Testis (tissue), 2 donors: ENCODE measurements at regions not wholly inside any gene's neighbourhood (a gene's known extent, or its start where the extent isn't known, plus 50 kb on each side); places are given as distances from the start of the nearest gene placed in this dataset.

Experiments
- DNase-seq: peaks from one replicate; pipeline ENCODE4 v3.0.0-alpha.2; 2019
- H3K27ac ChIP-seq, 2 donors: fragments of 200-600 bp; sonication (generic); one replicate each; pipeline ENCODE4 v1.5.1; 2019
- H3K27me3 ChIP-seq: fragments of 200-600 bp; sonication (generic); one replicate; pipeline ENCODE4 v1.5.1; 2019
- H3K36me3 ChIP-seq: fragments of 200-600 bp; sonication (generic); one replicate; pipeline ENCODE4 v1.5.1; 2017; ENCODE audit warnings: low read depth; ENCODE audit errors: missing control alignments
- H3K4me1 ChIP-seq: fragments of 200-600 bp; sonication (generic); one replicate; pipeline ENCODE4 v1.5.1; 2019
- H3K4me3 ChIP-seq, 2 donors: fragments of 200-600 bp; sonication (generic); one replicate each; pipeline ENCODE4 v1.5.1; 2017 to 2019
- H3K9me3 ChIP-seq: fragments of 200-600 bp; sonication (generic); one replicate; pipeline ENCODE4 v1.5.1; 2017
- CTCF ChIP-seq, 3 experiments: fragments of 450-650 bp in 2 of 3; fragments of 200-600 bp in 1 of 3; sonication (generic) in 1 of 3; IDR thresholded peaks; one replicate each; pipeline ENCODE4 v1.5.1; 2016 to 2019; ENCODE audit warnings: antibody characterized with exemption in 3 of 3, mild to moderate bottlenecking in 2 of 3, moderate library complexity in 1 of 3
- POLR2A ChIP-seq: fragments of 450-650 bp; IDR thresholded peaks from one replicate; pipeline ENCODE4 v1.6.1; 2017; ENCODE audit warnings: antibody characterized with exemption, mild to moderate bottlenecking, moderate library complexity
- WGBS, 2 donors: methylation state at CpG; one replicate each; pipeline ENCODE4 v1.1.5; 2018; 5-methylcytosine and 5-hydroxymethylcytosine counted together
- intact Hi-C: fragments of 100-400 bp; cut with DNase I; formaldehyde crosslinking; loops from one replicate; pipeline ENCODE4 v1.15.1; 2023; ENCODE audit warnings: low total_unique reads

- intact Hi-C loops, result no loop called here
- no peaks in the 10 kb centered on the region for H3K36me3 ChIP-seq
- WGBS, 2 donors, result 55 to 71% methylated on average over 1 of the region's 1 CpG
- H3K4me3 ChIP-seq, result no peak overlapping the region
- no peaks in the 10 kb centered on the region for H3K4me1 ChIP-seq
- H3K27me3 ChIP-seq, result no peaks in the 10 kb centered on the region
- H3K9me3 ChIP-seq, result no peaks in the 10 kb centered on the region
- H3K27ac ChIP-seq, result no peak overlapping the region
- no peak for DNase-seq
- TF ChIP-seq CTCF (IDR thresholded peaks at IDR 0.05), result no peak
- no peak for TF ChIP-seq POLR2A
Observed at GRCh38 chr1:177426497-177426896, 255.7 kb downstream of the BRINP2 start.

- Histone ChIP-seq H3K36me3 (no peaks in the 10 kb centered on the region), H3K27ac (no peak overlapping the region), H3K9me3 (no peaks in the 10 kb centered on the region), H3K27me3 (no peaks in the 10 kb centered on the region), H3K4me3 (no peak overlapping the region), H3K4me1 (no peaks in the 10 kb centered on the region)
- DNase-seq, result no peak
- TF ChIP-seq CTCF (IDR thresholded peaks at IDR 0.05), result no peak
- 97% methylated on average over 8 of the region's 8 CpGs for WGBS, 2 donors
- intact Hi-C loops, result no loop called here
Observed at GRCh38 chr1:177425199-177425598, 254.4 kb downstream of the BRINP2 start.

- intact Hi-C loops, result no loop called here
- TF ChIP-seq POLR2A (no peak), CTCF (IDR thresholded peaks at IDR 0.05) (no peak)
- no peaks in the 10 kb centered on the region for H3K36me3 ChIP-seq
- no peaks in the 10 kb centered on the region for H3K27me3 ChIP-seq
- H3K27ac ChIP-seq, result no peak overlapping the region
- H3K4me1 ChIP-seq, result no peaks in the 10 kb centered on the region
- no peaks in the 10 kb centered on the region for H3K9me3 ChIP-seq
- no peak for DNase-seq
- H3K4me3 ChIP-seq, result no peak overlapping the region
Observed at GRCh38 chr1:177424744-177425143, 254.0 kb downstream of the BRINP2 start.

GRCh38 chr1:177423090-177423489, 252.3 kb downstream of the BRINP2 start:
- Histone ChIP-seq H3K4me3 (no peak overlapping the region), H3K27me3 (no peaks in the 10 kb centered on the region), H3K9me3 (no peaks in the 10 kb centered on the region), H3K27ac (no peak overlapping the region), H3K4me1 (no peaks in the 10 kb centered on the region), H3K36me3 (no peaks in the 10 kb centered on the region)
- no peak for DNase-seq
- intact Hi-C loops, result no loop called here
- TF ChIP-seq CTCF (IDR thresholded peaks at IDR 0.05) (no peak), POLR2A (no peak)
- WGBS, 2 donors, result 33 to 50% methylated on average over 2 of the region's 2 CpGs

- Histone ChIP-seq H3K27ac (no peak overlapping the region), H3K4me3 (no peak overlapping the region), H3K9me3 (no peaks in the 10 kb centered on the region), H3K36me3 (no peaks in the 10 kb centered on the region), H3K4me1 (no peaks in the 10 kb centered on the region), H3K27me3 (no peaks in the 10 kb centered on the region)
- TF ChIP-seq CTCF (IDR thresholded peaks at IDR 0.05) (no peak), POLR2A (no peak)
- no peak for DNase-seq
- WGBS, 2 donors, result 62 to 66% methylated on average over 3 of the region's 3 CpGs
- intact Hi-C loops, result no loop called here
Observed at GRCh38 chr1:177413982-177414596, 243.3 kb downstream of the BRINP2 start.
